Liver (tissue), 8 donors: ENCODE measurements at regions not wholly inside any gene's neighbourhood (a gene's known extent, or its start where the extent isn't known, plus 50 kb on each side); places are given as distances from the start of the nearest gene placed in this dataset.

Source experiments
- DNase-seq: peaks from one replicate; pipeline ENCODE4 v3.0.0-alpha.2; 2017; ENCODE audit warnings: low spot score
- H3K27ac ChIP-seq, 2 donors: one replicate each; pipeline ENCODE4 v1.7.0; 2013; ENCODE audit warnings: inconsistent platforms in 2 of 2, low read length in 2 of 2, control low read depth in 1 of 2, low read depth in 1 of 2, mild to moderate bottlenecking in 1 of 2
- H3K27me3 ChIP-seq, 4 donors: one replicate each; pipeline versions ENCODE4 v1.6.1 to v1.7.0; 2013; ENCODE audit warnings: low read length in 3 of 4, inconsistent platforms in 1 of 4, mild to moderate bottlenecking in 1 of 4, moderate library complexity in 1 of 4; ENCODE audit not compliant: control insufficient read depth in 4 of 4, insufficient read depth in 4 of 4
- H3K36me3 ChIP-seq, 4 donors: one replicate each; pipeline versions ENCODE4 v1.6.1 to v1.7.0; 2013; ENCODE audit warnings: low read length in 3 of 4, mild to moderate bottlenecking in 3 of 4, low read depth in 1 of 4, moderate library complexity in 1 of 4; ENCODE audit not compliant: control insufficient read depth in 4 of 4, insufficient read depth in 3 of 4
- H3K4me1 ChIP-seq, 4 donors: one replicate each; pipeline versions ENCODE4 v1.6.1 to v1.7.0; 2013; ENCODE audit warnings: low read length in 3 of 4, mild to moderate bottlenecking in 3 of 4, moderate library complexity in 1 of 4; ENCODE audit not compliant: control insufficient read depth in 4 of 4, insufficient read depth in 4 of 4
- H3K4me3 ChIP-seq, 3 donors: one replicate each; pipeline versions ENCODE4 v1.6.1 to v1.7.0; 2013; ENCODE audit warnings: low read length in 3 of 3, control low read depth in 1 of 3, low read depth in 1 of 3, mild to moderate bottlenecking in 1 of 3
- H3K9ac ChIP-seq, 2 donors: one replicate each; pipeline ENCODE4 v1.7.0; 2013; ENCODE audit warnings: low read length in 2 of 2, mild to moderate bottlenecking in 2 of 2, moderate library complexity in 2 of 2, control low read depth in 1 of 2, low read depth in 1 of 2
- H3K9me3 ChIP-seq, 4 donors: one replicate each; pipeline versions ENCODE4 v1.6.1 to v1.7.0; 2013; ENCODE audit warnings: low read length in 3 of 4; ENCODE audit not compliant: control insufficient read depth in 4 of 4
- ATF3 ChIP-seq: IDR thresholded peaks from 2 replicates; pipeline ENCODE4 v1.6.1; 2016; ENCODE audit warnings: antibody characterized with exemption
- CTCF ChIP-seq: fragments of 150-350 bp; IDR thresholded peaks from 2 replicates; pipeline ENCODE4 v1.5.1; 2017; ENCODE audit warnings: improper control_type of control experiment, low read depth, low read length; ENCODE audit not compliant: missing input control
- EGR1 ChIP-seq, 2 donors: IDR thresholded peaks; 2 replicates each; pipeline ENCODE4 v1.6.1; 2016 to 2018; ENCODE audit warnings: antibody characterized with exemption in 2 of 2, low read depth in 2 of 2
- FOXA1 ChIP-seq: IDR thresholded peaks from 2 replicates; pipeline ENCODE4 v1.6.1; 2016; ENCODE audit warnings: antibody characterized with exemption
- FOXA2 ChIP-seq: IDR thresholded peaks from 2 replicates; pipeline ENCODE4 v1.6.1; 2016; ENCODE audit warnings: antibody characterized with exemption
- GABPA ChIP-seq, 2 donors: IDR thresholded peaks in 1 of 2; conservative IDR thresholded peaks in 1 of 2; 2 replicates each; pipeline ENCODE4 v1.6.1; 2016; ENCODE audit warnings: antibody characterized with exemption in 2 of 2, mild to moderate bottlenecking in 1 of 2, moderate library complexity in 1 of 2
- HNF4A ChIP-seq, 2 donors: conservative IDR thresholded peaks; 2 replicates each; pipeline ENCODE4 v1.6.1; 2016; ENCODE audit warnings: antibody characterized with exemption in 2 of 2, mild to moderate bottlenecking in 2 of 2
- HNF4G ChIP-seq: IDR thresholded peaks from 2 replicates; pipeline ENCODE4 v1.6.1; 2016; ENCODE audit warnings: antibody characterized with exemption
- JUND ChIP-seq, 2 donors: IDR thresholded peaks; 2 replicates each; pipeline ENCODE4 v1.6.1; 2016; ENCODE audit warnings: antibody characterized with exemption in 2 of 2
- MAX ChIP-seq: IDR thresholded peaks from 2 replicates; pipeline ENCODE4 v1.6.1; 2016; ENCODE audit warnings: antibody characterized with exemption
- NR2F2 ChIP-seq: IDR thresholded peaks from 2 replicates; pipeline ENCODE4 v1.6.1; 2016; ENCODE audit warnings: antibody characterized with exemption
- RAD21 ChIP-seq, 2 donors: IDR thresholded peaks; 2 replicates each; pipeline ENCODE4 v1.6.1; 2016; ENCODE audit warnings: antibody characterized with exemption in 2 of 2, mild to moderate bottlenecking in 2 of 2
- REST ChIP-seq: IDR thresholded peaks from 2 replicates; pipeline ENCODE4 v1.6.1; 2016; ENCODE audit warnings: antibody characterized with exemption, mild to moderate bottlenecking
- RXRA ChIP-seq, 2 donors: IDR thresholded peaks; 2 replicates each; pipeline ENCODE4 v1.6.1; 2017 to 2018; ENCODE audit warnings: antibody characterized with exemption in 2 of 2, mild to moderate bottlenecking in 1 of 2
- SP1 ChIP-seq: IDR thresholded peaks from 2 replicates; pipeline ENCODE4 v1.6.1; 2018; ENCODE audit warnings: antibody characterized with exemption, mild to moderate bottlenecking
- TAF1 ChIP-seq: conservative IDR thresholded peaks from 2 replicates; pipeline ENCODE4 v1.6.1; 2016; ENCODE audit warnings: antibody characterized with exemption, mild to moderate bottlenecking
- YY1 ChIP-seq: IDR thresholded peaks from 2 replicates; pipeline ENCODE4 v1.6.1; 2016; ENCODE audit warnings: antibody characterized with exemption, mild to moderate bottlenecking
- ZBTB33 ChIP-seq: IDR thresholded peaks from 2 replicates; pipeline ENCODE4 v1.6.1; 2016; ENCODE audit warnings: antibody characterized with exemption
- WGBS: extraction: QIAGEN DNeasy Blood & Tissue Kit; methylation state at CpG from one replicate; pipeline ENCODE4 v1.1.7; 2013; 5-methylcytosine and 5-hydroxymethylcytosine counted together
- donor health status: healthy.
- donor health status: healthy.
- donor health status: healthy.
- donor health status: healthy.
- donor health status: healthy.

GRCh38 chr5:143934821-143935220 is 122.9 kb downstream of the HMHB1 start:
- H3K36me3 ChIP-seq, result no peaks in the 10 kb centered on the region
- TF ChIP-seq REST (no peak), NR2F2 (no peak), FOXA2 (no peak)
- H3K27me3 ChIP-seq, result no peaks in the 10 kb centered on the region
- H3K4me3 ChIP-seq, result no peak overlapping the region
- H3K9ac ChIP-seq, result no peak overlapping the region
- WGBS, result 73% methylated on average over 2 of the region's 2 CpGs
- no peak overlapping the region for H3K27ac ChIP-seq
- H3K4me1 ChIP-seq, result no peaks in the 10 kb centered on the region
- no peaks in the 10 kb centered on the region for H3K9me3 ChIP-seq
- DNase-seq, result no peak

GRCh38 chr5:143938230-143938629 is 126.3 kb downstream of the HMHB1 start:
- H3K4me3 ChIP-seq, result no peak overlapping the region
- H3K9me3 ChIP-seq, result peaks cover 0 to 3% (median 0%) of the 10 kb centered on the region in 4 donors
- H3K27ac ChIP-seq, result no peak overlapping the region
- no peaks in the 10 kb centered on the region for H3K27me3 ChIP-seq
- TF ChIP-seq FOXA1 (no peak), CTCF (no peak), NR2F2 (no peak), RAD21 (IDR thresholded peaks at IDR 0.05) (no peak), REST (no peak), HNF4G (no peak), RXRA (IDR thresholded peaks at IDR 0.05) (no peak), GABPA (IDR thresholded peaks at IDR 0.05 in 1 of 2, conservative IDR thresholded peaks at IDR 0.05 in 1 of 2) (no peak), ZBTB33 (no peak), EGR1 (IDR thresholded peaks at IDR 0.05; ENCODE audit: low read depth in 2 of 2) (no peak), SP1 (no peak), JUND (IDR thresholded peaks at IDR 0.05) (no peak), TAF1 (no peak), HNF4A (conservative IDR thresholded peaks at IDR 0.05) (no peak), YY1 (no peak), MAX (no peak), FOXA2 (no peak), ATF3 (no peak)
- DNase-seq, result no peak
- H3K9ac ChIP-seq, result no peak overlapping the region
- H3K4me1 ChIP-seq, result no peaks in the 10 kb centered on the region
- no peaks in the 10 kb centered on the region for H3K36me3 ChIP-seq
